AG09309 (cell line): ENCODE measurements at regions not wholly inside any gene's neighbourhood (a gene's known extent, or its start where the extent isn't known, plus 50 kb on each side); places are given as distances from the start of the nearest gene placed in this dataset.

Experiments used
- DNase-seq: peaks from one replicate; pipeline ENCODE4 v3.0.0-alpha.2; 2010; ENCODE audit warnings: low read depth
- H3K4me3 ChIP-seq: 2 replicates; pipeline ENCODE4 v1.5.1; 2011; ENCODE audit warnings: mild to moderate bottlenecking, low read depth, low read length, moderate library complexity; ENCODE audit not compliant: control insufficient read depth
- CTCF ChIP-seq: IDR thresholded peaks from 2 replicates; pipeline ENCODE4 v1.5.1; 2011; ENCODE audit warnings: mild to moderate bottlenecking, low read depth, low read length, inconsistent platforms; ENCODE audit not compliant: insufficient read depth, control insufficient read depth; ENCODE audit errors: missing control alignments

GRCh38 chr13:84255226-84255797 is 373.0 kb upstream of the SLITRK1 start:
- no peak for DNase-seq
- no peak for TF ChIP-seq CTCF
- H3K4me3 ChIP-seq = no peak overlapping the region

GRCh38 chr13:84249463-84249862 is 367.2 kb upstream of the SLITRK1 start:
- DNase-seq = no peak
- TF ChIP-seq CTCF = no peak

GRCh38 chr13:84243340-84243739 is 361.1 kb upstream of the SLITRK1 start:
- TF ChIP-seq CTCF = no peak
- no peak for DNase-seq
- H3K4me3 ChIP-seq = no peak overlapping the region

More at GRCh38 chr13:84249463-84249862, 367.2 kb upstream of the SLITRK1 start:
- H3K4me3 ChIP-seq = no peak overlapping the region

- H3K4me3 ChIP-seq = no peak overlapping the region
- DNase-seq = no peak
- no peak for TF ChIP-seq CTCF
Observed at GRCh38 chr13:84239032-84239431, 356.8 kb upstream of the SLITRK1 start.

GRCh38 chr13:84238381-84238780 is 356.1 kb upstream of the SLITRK1 start:
- no peak for DNase-seq
- no peak overlapping the region for H3K4me3 ChIP-seq
- no peak for TF ChIP-seq CTCF

GRCh38 chr13:84237143-84237542 is 354.9 kb upstream of the SLITRK1 start:
- no peak for TF ChIP-seq CTCF
- no peak for DNase-seq
- H3K4me3 ChIP-seq = no peak overlapping the region

- no peak for DNase-seq
- H3K4me3 ChIP-seq = no peak overlapping the region
- no peak for TF ChIP-seq CTCF
Observed at GRCh38 chr13:84234416-84234815, 352.1 kb upstream of the SLITRK1 start.
